SK-N-SH (cell line): ENCODE measurements at regions not wholly inside any gene's neighbourhood (a gene's known extent, or its start where the extent isn't known, plus 50 kb on each side); places are given as distances from the start of the nearest gene placed in this dataset.

Source experiments
- CHD2 ChIP-seq: fragments of 150-350 bp; IDR thresholded peaks from 2 replicates; pipeline ENCODE4 v1.6.1; 2018; ENCODE audit warnings: low read length; ENCODE audit not compliant: partially characterized antibody
- EP300 ChIP-seq, 2 experiments: IDR thresholded peaks; 2 replicates each; pipeline versions ENCODE4 v1.4.0 to v1.6.1; 2012; ENCODE audit warnings: borderline replicate concordance in 1 of 2, low read depth in 1 of 2, low read length in 1 of 2
- MXI1 ChIP-seq: IDR thresholded peaks from 2 replicates; pipeline ENCODE4 v1.6.1; 2012; ENCODE audit warnings: mild to moderate bottlenecking, low read depth, low read length, improper control_type of control experiment
- NFIC ChIP-seq: IDR thresholded peaks from 2 replicates; pipeline ENCODE4 v1.4.0; 2012; ENCODE audit warnings: borderline replicate concordance
- POLR2AphosphoS5 ChIP-seq: IDR thresholded peaks from 2 replicates; pipeline ENCODE4 v1.6.1; 2012; ENCODE audit warnings: low read depth, low read length
- RAD21 ChIP-seq: IDR thresholded peaks from 2 replicates; pipeline ENCODE4 v1.6.1; 2012; ENCODE audit warnings: mild to moderate bottlenecking, low read length
- RFX5 ChIP-seq: IDR thresholded peaks from 2 replicates; pipeline ENCODE4 v1.6.1; 2012; ENCODE audit warnings: mild to moderate bottlenecking, improper control_type of control experiment, low read length
- RXRA ChIP-seq: IDR thresholded peaks from 2 replicates; pipeline ENCODE4 v1.4.0; 2012; ENCODE audit warnings: low read depth, mild to moderate bottlenecking, borderline replicate concordance
- TAF1 ChIP-seq: IDR thresholded peaks from 2 replicates; pipeline ENCODE4 v1.6.1; 2012; ENCODE audit warnings: low read depth, mild to moderate bottlenecking, low read length, moderate library complexity, borderline replicate concordance
- YY1 ChIP-seq: IDR thresholded peaks from 2 replicates; pipeline ENCODE4 v1.4.0; 2012; ENCODE audit warnings: low read depth, mild to moderate bottlenecking
- TF ChIP-seq, protein P1 (sequence below): fragments of 200-600 bp; sonication (generic); IDR thresholded peaks from 2 replicates; pipeline ENCODE4 v1.6.1; 2017; ENCODE audit warnings: antibody characterized with exemption, mild to moderate bottlenecking, moderate library complexity
- TF ChIP-seq, protein P2 (sequence below): IDR thresholded peaks from 2 replicates; pipeline ENCODE4 v1.4.0; 2012; ENCODE audit warnings: low read depth

DNA sequence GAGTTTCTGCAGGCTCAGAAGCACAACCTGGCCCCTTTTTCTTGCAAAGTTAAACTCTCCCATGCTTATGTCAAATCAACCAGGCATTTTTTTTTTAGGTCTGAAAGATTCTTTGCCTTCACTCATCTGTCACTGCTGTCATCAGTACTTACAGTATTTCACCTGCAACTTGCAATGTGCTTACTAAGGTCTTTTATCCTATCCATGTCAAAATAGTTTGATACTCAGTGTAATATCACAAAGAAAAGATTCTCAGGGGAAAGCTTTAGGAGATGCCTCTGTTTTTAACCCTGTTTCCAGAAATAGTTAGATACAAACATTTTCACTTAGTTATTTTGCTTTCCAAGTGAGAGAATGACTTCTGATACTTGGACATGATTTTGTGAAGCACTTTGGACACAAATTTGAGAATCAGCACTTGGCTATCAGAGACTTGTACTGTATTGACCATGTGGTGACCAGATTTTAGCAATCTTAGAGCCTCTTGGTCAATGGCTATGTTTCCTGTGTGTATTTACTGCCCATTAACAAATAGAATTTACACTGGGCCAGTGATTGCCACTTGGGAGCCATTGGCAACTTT lies 428.2 kb downstream of the IRX1 start:
- TF ChIP-seq NFIC = no peak
- TF ChIP-seq TAF1 = no peak
- TF ChIP-seq, protein P1, sequence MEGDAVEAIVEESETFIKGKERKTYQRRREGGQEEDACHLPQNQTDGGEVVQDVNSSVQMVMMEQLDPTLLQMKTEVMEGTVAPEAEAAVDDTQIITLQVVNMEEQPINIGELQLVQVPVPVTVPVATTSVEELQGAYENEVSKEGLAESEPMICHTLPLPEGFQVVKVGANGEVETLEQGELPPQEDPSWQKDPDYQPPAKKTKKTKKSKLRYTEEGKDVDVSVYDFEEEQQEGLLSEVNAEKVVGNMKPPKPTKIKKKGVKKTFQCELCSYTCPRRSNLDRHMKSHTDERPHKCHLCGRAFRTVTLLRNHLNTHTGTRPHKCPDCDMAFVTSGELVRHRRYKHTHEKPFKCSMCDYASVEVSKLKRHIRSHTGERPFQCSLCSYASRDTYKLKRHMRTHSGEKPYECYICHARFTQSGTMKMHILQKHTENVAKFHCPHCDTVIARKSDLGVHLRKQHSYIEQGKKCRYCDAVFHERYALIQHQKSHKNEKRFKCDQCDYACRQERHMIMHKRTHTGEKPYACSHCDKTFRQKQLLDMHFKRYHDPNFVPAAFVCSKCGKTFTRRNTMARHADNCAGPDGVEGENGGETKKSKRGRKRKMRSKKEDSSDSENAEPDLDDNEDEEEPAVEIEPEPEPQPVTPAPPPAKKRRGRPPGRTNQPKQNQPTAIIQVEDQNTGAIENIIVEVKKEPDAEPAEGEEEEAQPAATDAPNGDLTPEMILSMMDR = no peak
- TF ChIP-seq EP300 (IDR thresholded peaks at IDR 0.05; ENCODE audit: borderline replicate concordance in 1 of 2, low read depth in 1 of 2, low read length in 1 of 2) = no peak
- no peak for TF ChIP-seq RXRA
- no peak for TF ChIP-seq RAD21
- TF ChIP-seq MXI1 = no peak
- no peak for TF ChIP-seq RFX5
- TF ChIP-seq CHD2 = no peak
- TF ChIP-seq YY1 = no peak
- no peak for TF ChIP-seq POLR2AphosphoS5
- TF ChIP-seq, protein P2, sequence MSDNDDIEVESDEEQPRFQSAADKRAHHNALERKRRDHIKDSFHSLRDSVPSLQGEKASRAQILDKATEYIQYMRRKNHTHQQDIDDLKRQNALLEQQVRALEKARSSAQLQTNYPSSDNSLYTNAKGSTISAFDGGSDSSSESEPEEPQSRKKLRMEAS = no peak
